Thyroid gland (tissue), 4 donors: ENCODE measurements at regions not wholly inside any gene's neighbourhood (a gene's known extent, or its start where the extent isn't known, plus 50 kb on each side); places are given as distances from the start of the nearest gene placed in this dataset.

Source experiments
- DNase-seq, 2 donors: peaks; one replicate each; pipeline ENCODE4 v3.0.0-alpha.2; 2019
- H3K27ac ChIP-seq, 3 donors: fragments of 200-600 bp; sonication (generic); 1 replicate in 2 of 3; 2 replicates in 1 of 3; pipeline ENCODE4 v1.5.1; 2016 to 2019; ENCODE audit warnings: mild to moderate bottlenecking in 1 of 3, moderate library complexity in 1 of 3
- H3K27me3 ChIP-seq: fragments of 200-600 bp; sonication (generic); one replicate; pipeline ENCODE4 v1.5.1; 2019
- H3K36me3 ChIP-seq, 2 donors: fragments of 200-600 bp; sonication (generic); one replicate each; pipeline ENCODE4 v1.5.1; 2016 to 2019
- H3K4me1 ChIP-seq, 2 donors: fragments of 200-600 bp; sonication (generic); one replicate each; pipeline ENCODE4 v1.5.1; 2017 to 2019
- H3K4me3 ChIP-seq, 3 donors: fragments of 200-600 bp; sonication (generic); replicated peaks in 1 of 3; 1 replicate in 2 of 3; 2 replicates in 1 of 3; pipeline ENCODE4 v1.5.1; 2016; ENCODE audit warnings: mild to moderate bottlenecking in 1 of 3
- H3K9me3 ChIP-seq: fragments of 200-600 bp; sonication (generic); one replicate; pipeline ENCODE4 v1.5.1; 2017
- POLR2A ChIP-seq, 2 donors: fragments of 450-650 bp; IDR thresholded peaks; one replicate each; pipeline ENCODE4 v1.6.1; 2017; ENCODE audit warnings: antibody characterized with exemption in 2 of 2, mild to moderate bottlenecking in 2 of 2, moderate library complexity in 1 of 2
- WGBS, 2 donors: methylation state at CpG; one replicate each; pipeline ENCODE4 v1.1.5; 2017; 5-methylcytosine and 5-hydroxymethylcytosine counted together
- intact Hi-C: fragments of 100-400 bp; cut with DNase I; formaldehyde crosslinking; loops from one replicate; pipeline ENCODE4 v1.15.1; 2023
- TF ChIP-seq, protein P1 (sequence below), 6 experiments: fragments of 200-600 bp in 3 of 6; fragments of 450-650 bp in 3 of 6; sonication (generic) in 3 of 6; IDR thresholded peaks; one replicate each; pipeline ENCODE4 v1.5.1; 2016 to 2019; ENCODE audit warnings: antibody characterized with exemption in 6 of 6, mild to moderate bottlenecking in 2 of 6, inconsistent platforms in 1 of 6, moderate library complexity in 1 of 6

DNA sequence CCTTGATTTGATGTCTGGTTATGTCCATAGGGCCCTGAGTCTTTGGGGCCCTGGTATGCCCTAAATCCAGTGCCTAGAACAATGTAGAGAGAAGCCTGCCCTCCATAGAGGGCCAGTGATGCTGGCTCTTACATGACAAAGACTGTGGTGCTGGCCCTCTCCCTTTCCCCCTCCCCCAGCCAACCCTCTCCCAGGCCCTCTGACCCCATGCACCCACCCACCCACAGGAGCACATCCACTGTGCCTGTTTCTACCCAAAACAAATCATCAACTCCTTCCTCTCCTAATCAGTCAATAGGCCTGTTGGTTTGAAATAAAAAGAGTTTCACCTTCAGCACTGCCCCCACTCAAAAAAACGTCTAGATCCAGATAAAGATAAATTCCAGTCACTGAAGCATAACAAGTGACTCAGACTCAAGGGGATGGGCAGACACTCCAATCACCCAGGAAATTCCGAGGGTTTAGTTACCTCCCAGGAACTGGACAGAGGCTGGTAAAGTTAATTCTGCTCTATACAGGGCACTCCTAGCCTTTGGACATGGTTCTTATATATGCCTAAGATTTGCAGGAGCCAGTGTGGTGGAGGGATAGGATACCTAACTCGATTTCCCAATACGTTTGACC is 144.8 kb upstream of the VANGL1 start:
- intact Hi-C loops: loop anchor here (10.0 kb wide), 1 partner anchor 618 kb away; the partner anchor contains the start of gene MAB21L3
- Histone ChIP-seq H3K4me1 (peaks cover 36 to 53% of the 10 kb centered on the region in 2 donors), H3K4me3 (no peak overlapping the region), H3K27ac (peak overlapping the region; percentile 40 to 72 (median 48)), H3K9me3 (no peaks in the 10 kb centered on the region), H3K36me3 (no peaks in the 10 kb centered on the region), H3K27me3 (no peaks in the 10 kb centered on the region)
- DNase-seq: peak; percentile 44 to 56
- no peak for TF ChIP-seq POLR2A (IDR thresholded peaks at IDR 0.05)
- TF ChIP-seq, protein P1, sequence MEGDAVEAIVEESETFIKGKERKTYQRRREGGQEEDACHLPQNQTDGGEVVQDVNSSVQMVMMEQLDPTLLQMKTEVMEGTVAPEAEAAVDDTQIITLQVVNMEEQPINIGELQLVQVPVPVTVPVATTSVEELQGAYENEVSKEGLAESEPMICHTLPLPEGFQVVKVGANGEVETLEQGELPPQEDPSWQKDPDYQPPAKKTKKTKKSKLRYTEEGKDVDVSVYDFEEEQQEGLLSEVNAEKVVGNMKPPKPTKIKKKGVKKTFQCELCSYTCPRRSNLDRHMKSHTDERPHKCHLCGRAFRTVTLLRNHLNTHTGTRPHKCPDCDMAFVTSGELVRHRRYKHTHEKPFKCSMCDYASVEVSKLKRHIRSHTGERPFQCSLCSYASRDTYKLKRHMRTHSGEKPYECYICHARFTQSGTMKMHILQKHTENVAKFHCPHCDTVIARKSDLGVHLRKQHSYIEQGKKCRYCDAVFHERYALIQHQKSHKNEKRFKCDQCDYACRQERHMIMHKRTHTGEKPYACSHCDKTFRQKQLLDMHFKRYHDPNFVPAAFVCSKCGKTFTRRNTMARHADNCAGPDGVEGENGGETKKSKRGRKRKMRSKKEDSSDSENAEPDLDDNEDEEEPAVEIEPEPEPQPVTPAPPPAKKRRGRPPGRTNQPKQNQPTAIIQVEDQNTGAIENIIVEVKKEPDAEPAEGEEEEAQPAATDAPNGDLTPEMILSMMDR (IDR thresholded peaks at IDR 0.05): no peak
- WGBS, 2 donors: 46 to 48% methylated on average over 4 of the region's 4 CpGs

GRCh38 chr1:115495625-115496024 is 146.1 kb upstream of the VANGL1 start:
- DNase-seq: no peak
- peaks cover 44 to 65% of the 10 kb centered on the region in 2 donors for H3K4me1 ChIP-seq
- peak overlapping the region in 1 of 3 donors; percentile 72 for H3K27ac ChIP-seq
- H3K4me3 ChIP-seq: no peak overlapping the region
- no peaks in the 10 kb centered on the region for H3K36me3 ChIP-seq
- WGBS, 2 donors: 89 to 94% methylated on average over 6 of the region's 6 CpGs
- TF ChIP-seq, protein P1 (IDR thresholded peaks at IDR 0.05): no peak
- TF ChIP-seq POLR2A (IDR thresholded peaks at IDR 0.05): no peak
- H3K27me3 ChIP-seq: no peaks in the 10 kb centered on the region
- intact Hi-C loops: loop anchor here (10.0 kb wide), 1 partner anchor 619 kb away; the partner anchor contains the start of gene MAB21L3
- no peaks in the 10 kb centered on the region for H3K9me3 ChIP-seq

DNA sequence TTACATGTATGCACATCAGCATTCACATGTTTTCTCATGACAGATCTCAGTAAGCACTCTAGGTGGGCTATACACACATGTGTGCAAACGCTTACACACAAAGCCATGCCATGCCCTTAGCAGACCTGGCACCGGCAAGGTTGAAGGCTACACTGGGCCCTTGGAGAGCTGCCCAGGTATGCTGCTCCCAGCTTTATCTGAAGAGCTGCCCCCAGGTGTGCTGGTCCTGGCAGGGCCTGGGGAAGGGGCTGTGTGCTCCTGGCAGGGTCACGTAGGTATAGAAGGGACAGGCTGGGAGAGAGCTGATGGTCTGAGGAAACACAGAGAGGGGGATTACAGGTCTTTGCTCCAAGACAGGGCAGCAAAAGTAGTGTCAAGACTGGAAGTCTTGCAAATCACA is 146.7 kb upstream of the VANGL1 start:
- Histone ChIP-seq H3K4me1 (peaks cover 44 to 65% of the 10 kb centered on the region in 2 donors), H3K27ac (peak overlapping the region in 1 of 3 donors; percentile 43), H3K27me3 (no peaks in the 10 kb centered on the region), H3K9me3 (no peaks in the 10 kb centered on the region), H3K36me3 (no peaks in the 10 kb centered on the region), H3K4me3 (no peak overlapping the region)
- DNase-seq: peak; percentile 60 to 62
- intact Hi-C loops: loop anchor here (10.0 kb wide), 1 partner anchor 620 kb away; the partner anchor contains the start of gene MAB21L3
- TF ChIP-seq, protein P1 (IDR thresholded peaks at IDR 0.05): no peak
- no peak for TF ChIP-seq POLR2A (IDR thresholded peaks at IDR 0.05)
- WGBS, 2 donors: 37 to 40% methylated on average over 2 to 3 of the region's 3 CpGs

- H3K36me3 ChIP-seq: no peaks in the 10 kb centered on the region
- H3K4me1 ChIP-seq: peaks cover 44 to 65% of the 10 kb centered on the region in 2 donors
- no peaks in the 10 kb centered on the region for H3K27me3 ChIP-seq
- intact Hi-C loops: loop anchor here (10.0 kb wide), 1 partner anchor 621 kb away; the partner anchor contains the start of gene MAB21L3
- no peak for DNase-seq
- no peaks in the 10 kb centered on the region for H3K9me3 ChIP-seq
- no peak overlapping the region for H3K4me3 ChIP-seq
- TF ChIP-seq POLR2A (IDR thresholded peaks at IDR 0.05): no peak
- TF ChIP-seq, protein P1 (IDR thresholded peaks at IDR 0.05): no peak
- 87 to 100% methylated on average over 2 to 4 of the region's 4 CpGs for WGBS, 2 donors
- no peak overlapping the region for H3K27ac ChIP-seq
Measured at GRCh38 chr1:115493834-115494233, 147.9 kb upstream of the VANGL1 start.

DNA sequence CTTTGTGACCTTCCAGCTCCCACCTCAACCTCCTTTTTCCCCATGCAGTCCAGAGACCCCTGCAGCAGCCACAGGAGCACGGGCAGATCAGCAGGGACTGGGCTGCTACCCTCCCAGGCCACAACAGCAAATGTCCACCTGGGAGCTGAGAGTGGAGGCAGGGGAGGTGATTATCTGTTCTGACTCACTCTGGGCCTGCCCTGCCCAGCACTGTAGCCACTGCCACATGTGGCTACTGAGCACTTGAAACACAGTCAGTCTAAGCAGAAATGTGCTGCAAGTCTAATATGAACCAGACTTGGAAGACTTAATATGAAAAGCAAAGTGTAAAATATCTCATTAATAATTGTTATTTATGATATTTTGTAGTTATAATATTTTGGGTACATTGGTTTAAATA is 148.9 kb upstream of the VANGL1 start:
- no peak overlapping the region for H3K4me3 ChIP-seq
- H3K27me3 ChIP-seq: no peaks in the 10 kb centered on the region
- H3K36me3 ChIP-seq: no peaks in the 10 kb centered on the region
- peak overlapping the region; percentile 31 to 76 (median 58) for H3K27ac ChIP-seq
- no peak for TF ChIP-seq POLR2A (IDR thresholded peaks at IDR 0.05)
- TF ChIP-seq, protein P1 (IDR thresholded peaks at IDR 0.05): no peak
- intact Hi-C loops: loop anchor here (10.0 kb wide), 1 partner anchor 622 kb away; the partner anchor contains the start of gene MAB21L3
- no peak for DNase-seq
- peaks cover 43 to 62% of the 10 kb centered on the region in 2 donors for H3K4me1 ChIP-seq
- 67 to 91% methylated on average over 1 of the region's 1 CpG for WGBS, 2 donors
- no peaks in the 10 kb centered on the region for H3K9me3 ChIP-seq
